Adrenal gland (tissue), 9 donors: ENCODE measurements at regions not wholly inside any gene's neighbourhood (a gene's known extent, or its start where the extent isn't known, plus 50 kb on each side); places are given as distances from the start of the nearest gene placed in this dataset.
A peak's percentile ranks its signal among the peaks of the same experiment; 100 is the strongest.

Experiments used
- DNase-seq, 7 donors: peaks; one replicate each; pipeline ENCODE4 v3.0.0-alpha.2; 2019 to 2020
- H3K27ac ChIP-seq, 5 donors: fragments of 200-600 bp; sonication (generic) in 4 of 5; 1 replicate in 3 of 5; 2 replicates in 2 of 5; pipeline versions ENCODE4 v1.5.1 to v1.8.0; 2016 to 2020; ENCODE audit warnings: mild to moderate bottlenecking in 1 of 5
- H3K27me3 ChIP-seq: fragments of 200-600 bp; 2 replicates; pipeline ENCODE4 v1.8.0; 2021
- H3K36me3 ChIP-seq, 2 donors: fragments of 200-600 bp; replicated peaks in 1 of 2; 1 replicate in 1 of 2; 2 replicates in 1 of 2; pipeline versions ENCODE4 v1.5.1 to v1.8.0; 2018 to 2022
- H3K4me1 ChIP-seq, 2 donors: fragments of 200-600 bp; replicated peaks in 1 of 2; 1 replicate in 1 of 2; 2 replicates in 1 of 2; pipeline versions ENCODE4 v1.5.1 to v1.8.0; 2018 to 2021
- H3K4me3 ChIP-seq, 4 donors: fragments of 200-600 bp; sonication (generic) in 3 of 4; one replicate each; pipeline ENCODE4 v1.5.1; 2016 to 2018
- H3K9me3 ChIP-seq, 3 donors: fragments of 200-600 bp; sonication (generic) in 1 of 3; replicated peaks in 1 of 3; 1 replicate in 2 of 3; 2 replicates in 1 of 3; pipeline versions ENCODE4 v1.5.1 to v1.8.0; 2016 to 2021
- CTCF ChIP-seq, 6 experiments: fragments of 450-650 bp in 4 of 6; fragments of 200-600 bp in 2 of 6; sonication (generic) in 1 of 6; IDR thresholded peaks; 1 replicate in 5 of 6; 2 replicates in 1 of 6; pipeline versions ENCODE4 v1.5.1 to v1.8.0; 2016 to 2021; ENCODE audit warnings: antibody characterized with exemption in 6 of 6, mild to moderate bottlenecking in 2 of 6, moderate library complexity in 1 of 6
- POLR2A ChIP-seq, 2 donors: fragments of 450-650 bp; IDR thresholded peaks; one replicate each; pipeline ENCODE4 v1.6.1; 2017; ENCODE audit warnings: antibody characterized with exemption in 2 of 2, mild to moderate bottlenecking in 2 of 2, moderate library complexity in 1 of 2
- WGBS, 4 donors: extraction: QIAGEN DNeasy Blood & Tissue Kit in 2 of 4; methylation state at CpG; one replicate each; pipeline versions ENCODE4 v1.1.5 to v1.1.7; 2013 to 2017; 5-methylcytosine and 5-hydroxymethylcytosine counted together
- intact Hi-C, 2 donors: fragments of 100-400 bp; cut with DNase I; formaldehyde crosslinking; loops; one replicate each; pipeline versions ENCODE4 v1.14.1 to v1.15.0; 2022 to 2023
- donor health status: healthy with polysubstance abuse.
- donor health status: Bipolar disorder and iron deficiency.
- donor health status: DM: yes; HTN: yes; CAD: no.
- donor health status: DM: no; HTN: no; CAD: no.
- donor health status: DM: no; HTN: no; CAD: no.

DNA sequence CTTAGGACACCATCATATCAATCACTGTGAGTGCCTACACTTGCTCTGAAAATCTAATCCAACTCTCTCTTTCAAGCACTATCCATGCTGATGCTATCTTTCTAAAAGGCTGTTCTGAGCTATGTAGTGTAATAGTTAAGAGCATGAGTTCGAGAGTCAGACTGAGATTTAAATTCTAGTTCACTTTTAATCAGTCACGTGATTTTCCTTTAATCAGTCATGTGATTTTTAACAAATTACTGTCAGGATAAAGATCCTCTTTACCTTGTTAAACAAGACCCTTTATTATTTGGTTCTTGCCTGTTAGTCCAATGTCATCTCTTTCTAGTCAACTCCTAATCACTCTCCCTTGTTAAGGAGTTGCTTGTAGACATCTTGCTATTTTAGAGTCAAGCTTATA lies 653.0 kb downstream of the RPL10L start:
- intact Hi-C loops = no loop called here
- 75 to 82% (median 78%) methylated on average over 2 of the region's 2 CpGs for WGBS, 4 donors
- Histone ChIP-seq H3K4me1 (no peaks in the 10 kb centered on the region), H3K9me3 (no peaks in the 10 kb centered on the region), H3K27ac (no peak overlapping the region), H3K27me3 (no peaks in the 10 kb centered on the region), H3K36me3 (no peaks in the 10 kb centered on the region), H3K4me3 (no peak overlapping the region)
- DNase-seq = no peak
- no peak for TF ChIP-seq POLR2A (IDR thresholded peaks at IDR 0.05)
- no peak for TF ChIP-seq CTCF (IDR thresholded peaks at IDR 0.05)

DNA sequence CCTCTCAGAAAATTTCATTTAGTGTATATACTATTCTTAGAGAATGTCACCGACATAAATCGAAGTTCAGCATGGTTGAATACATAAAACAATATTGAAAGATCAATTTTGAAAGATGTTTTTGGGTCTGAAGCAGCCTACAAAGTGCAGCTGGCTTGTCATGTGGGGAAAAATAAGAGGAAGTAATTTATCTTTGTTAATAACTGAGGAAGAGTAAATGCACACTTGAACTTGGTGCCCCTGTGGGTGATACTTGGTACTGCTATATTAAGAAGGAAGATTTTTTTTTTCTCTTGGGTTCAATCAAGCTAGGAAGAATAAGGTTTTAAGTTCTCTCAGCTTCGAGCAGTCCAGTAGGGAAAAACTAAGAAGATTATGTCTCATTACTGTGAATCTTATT lies 661.3 kb downstream of the RPL10L start:
- intact Hi-C loops = no loop called here
- DNase-seq = no peak
- 79 to 87% (median 84%) methylated on average over 3 of the region's 3 CpGs for WGBS, 4 donors
- Histone ChIP-seq H3K9me3 (no peaks in the 10 kb centered on the region), H3K27ac (no peak overlapping the region), H3K27me3 (no peaks in the 10 kb centered on the region), H3K4me1 (no peaks in the 10 kb centered on the region), H3K4me3 (no peak overlapping the region), H3K36me3 (no peaks in the 10 kb centered on the region)
- TF ChIP-seq POLR2A (IDR thresholded peaks at IDR 0.05) (no peak), CTCF (IDR thresholded peaks at IDR 0.05) (peak in 2 of 6 experiments; percentile 7 to 11)

GRCh38 chr14:45976001-45976400 lies 675.6 kb downstream of the RPL10L start:
- no peaks in the 10 kb centered on the region for H3K4me1 ChIP-seq

GRCh38 chr14:45972416-45972815 lies 679.2 kb downstream of the RPL10L start:
- no peaks in the 10 kb centered on the region for H3K27me3 ChIP-seq
- TF ChIP-seq POLR2A (IDR thresholded peaks at IDR 0.05) (no peak), CTCF (IDR thresholded peaks at IDR 0.05) (no peak)
- H3K36me3 ChIP-seq = no peaks in the 10 kb centered on the region
- intact Hi-C loops = no loop called here
- H3K4me1 ChIP-seq = no peaks in the 10 kb centered on the region
- no peak overlapping the region for H3K4me3 ChIP-seq
- DNase-seq = no peak
- H3K27ac ChIP-seq = no peak overlapping the region
- 60 to 73% (median 70%) methylated on average over 4 of the region's 4 CpGs for WGBS, 4 donors
- peaks cover 0 to 4% (median 0%) of the 10 kb centered on the region in 3 donors for H3K9me3 ChIP-seq

More at GRCh38 chr14:45976001-45976400, 675.6 kb downstream of the RPL10L start:
- TF ChIP-seq CTCF (IDR thresholded peaks at IDR 0.05) = no peak
- TF ChIP-seq POLR2A (IDR thresholded peaks at IDR 0.05) = no peak
- H3K27ac ChIP-seq = no peak overlapping the region
- H3K4me3 ChIP-seq = no peak overlapping the region
- no peaks in the 10 kb centered on the region for H3K9me3 ChIP-seq
- DNase-seq = no peak
- no peaks in the 10 kb centered on the region for H3K27me3 ChIP-seq
- WGBS, 4 donors = 68 to 78% (median 74%) methylated on average over 2 of the region's 2 CpGs
- intact Hi-C loops = no loop called here
- H3K36me3 ChIP-seq = no peaks in the 10 kb centered on the region
